ENCODE measurements at regions not wholly inside any gene's neighbourhood (a gene's known extent, or its start where the extent isn't known, plus 50 kb on each side); places are given as distances from the start of the nearest gene placed in this dataset.

DNA sequence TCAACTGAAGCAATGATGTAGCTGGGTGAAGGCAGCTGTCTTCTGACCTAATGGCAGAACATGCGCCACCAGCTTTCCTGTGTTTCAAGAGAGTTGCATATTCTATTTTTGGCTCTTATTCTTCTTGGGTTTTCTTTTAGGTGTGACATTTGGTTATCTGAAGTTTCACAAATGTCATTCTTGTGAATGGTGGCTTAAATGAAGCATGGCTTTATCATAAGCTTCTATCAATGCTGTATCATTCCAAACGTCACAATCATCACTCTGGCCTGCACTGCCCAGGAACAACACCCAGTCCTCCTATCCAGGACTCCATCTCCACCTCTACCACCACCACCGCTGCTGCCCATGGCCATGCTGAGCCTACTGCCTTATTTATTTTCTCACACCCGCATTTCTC lies 69.7 kb upstream of the WWC2 start:
- Histone ChIP-seq H3K27ac (no peak overlapping the region), H3K4me3 (ENCODE audit: low read depth, low read length) (no peak overlapping the region), H3K27me3 (replicated peaks) (no peaks in the 10 kb centered on the region), H3K36me3 (replicated peaks) (no peaks in the 10 kb centered on the region)
- TF ChIP-seq CTCF (IDR thresholded peaks at IDR 0.05; ENCODE audit: low read depth, low read length, missing control alignments) = no peak
- DNase-seq = no peak
- in situ Hi-C loops (cut with HindIII; ENCODE audit: low pct_ligation_motif_present, low sequenced_read_pairs) = no loop called here

DNA sequence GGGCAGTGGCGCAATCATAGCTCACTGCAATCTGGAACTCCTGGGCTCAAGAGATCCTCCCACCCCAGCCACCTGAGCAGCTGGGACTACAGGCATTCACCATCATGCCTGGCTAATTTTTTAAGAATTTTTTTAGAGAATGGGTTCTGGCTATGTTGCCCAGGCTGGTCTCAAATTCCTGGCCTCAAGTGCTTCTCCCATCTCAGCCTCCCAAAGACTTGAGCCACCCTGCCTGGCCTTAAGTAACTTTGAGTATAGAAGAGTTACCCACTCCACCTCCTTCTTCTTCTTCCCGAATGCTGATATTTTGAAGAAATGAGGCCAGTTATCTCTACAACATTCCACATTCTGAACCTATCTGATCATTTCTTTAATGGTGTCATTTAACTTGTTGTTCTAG lies 72.4 kb upstream of the WWC2 start:
- no peak for TF ChIP-seq CTCF (IDR thresholded peaks at IDR 0.05; ENCODE audit: low read depth, low read length, missing control alignments)
- in situ Hi-C loops (cut with HindIII; ENCODE audit: low pct_ligation_motif_present, low sequenced_read_pairs) = no loop called here
- no peaks in the 10 kb centered on the region for H3K27me3 ChIP-seq (replicated peaks)
- H3K36me3 ChIP-seq (replicated peaks) = no peaks in the 10 kb centered on the region
- no peak overlapping the region for H3K27ac ChIP-seq
- no peak overlapping the region for H3K4me3 ChIP-seq (ENCODE audit: low read depth, low read length)
- DNase-seq = no peak

- Histone ChIP-seq H3K27ac (no peak overlapping the region), H3K27me3 (replicated peaks) (no peaks in the 10 kb centered on the region), H3K4me3 (ENCODE audit: low read depth, low read length) (no peak overlapping the region), H3K36me3 (replicated peaks) (no peaks in the 10 kb centered on the region)
- no peak for DNase-seq
- TF ChIP-seq CTCF (IDR thresholded peaks at IDR 0.05; ENCODE audit: low read depth, low read length, missing control alignments) = no peak
- in situ Hi-C loops (cut with HindIII; ENCODE audit: low pct_ligation_motif_present, low sequenced_read_pairs) = no loop called here
These were observed 76.4 kb upstream of the WWC2 start for GRCh38 chr4:183022617-183023016.

DNA sequence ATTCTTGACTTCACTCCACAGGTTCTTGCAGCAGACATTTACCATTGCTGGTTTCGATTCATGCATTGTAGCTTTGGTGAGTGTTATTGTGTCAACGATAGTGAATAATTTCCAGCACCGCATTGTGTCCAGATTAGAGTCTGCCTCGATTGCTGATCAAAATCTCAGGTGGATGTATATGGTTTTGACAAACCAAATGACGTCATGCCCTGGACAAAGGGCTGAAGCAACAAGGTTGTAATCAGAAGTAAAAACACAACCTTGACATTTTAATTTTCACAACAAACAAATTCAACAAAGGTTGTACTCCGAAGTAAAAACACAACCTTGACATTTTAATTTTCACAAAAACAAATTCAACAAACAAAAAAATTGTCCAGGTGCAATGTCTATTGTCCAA lies 81.1 kb upstream of the WWC2 start:
- no peak for DNase-seq

DNA sequence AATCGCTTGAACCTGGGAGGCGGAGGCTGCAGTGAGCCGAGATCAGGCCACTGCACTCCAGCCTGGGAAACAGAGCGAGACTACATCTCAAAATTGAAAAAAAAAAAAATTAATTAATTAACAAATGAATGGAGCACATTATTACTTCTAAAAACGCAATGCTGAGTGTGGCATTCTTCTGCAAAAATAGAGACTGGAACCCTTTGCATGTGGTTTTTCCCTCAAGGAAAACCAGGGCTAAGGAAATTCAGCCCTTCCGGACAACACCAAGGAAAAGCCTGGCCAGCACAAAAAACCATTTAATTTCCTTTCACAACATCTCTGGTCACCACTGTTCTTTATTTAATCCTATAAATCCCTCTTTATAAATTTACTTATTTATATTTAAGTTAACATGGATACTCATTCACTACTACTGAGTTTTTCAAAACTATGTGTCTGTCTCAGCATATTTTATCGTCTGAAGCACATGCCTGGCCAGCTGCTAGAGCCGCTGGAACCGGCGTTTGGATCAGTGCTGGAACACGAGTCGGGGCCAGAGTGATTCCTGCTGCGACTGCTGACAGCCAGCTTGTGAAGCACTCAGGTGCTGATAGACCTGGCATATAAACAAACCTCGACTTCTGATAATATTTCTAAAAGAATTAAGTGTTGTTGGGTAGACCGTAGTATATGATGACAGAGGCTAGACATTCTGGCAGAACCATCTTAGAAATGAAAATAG lies 84.5 kb upstream of the WWC2 start:
- in situ Hi-C loops (cut with HindIII; ENCODE audit: low pct_ligation_motif_present, low sequenced_read_pairs) = no loop called here

More for the DNA sequence above, 81.1 kb upstream of the WWC2 start:
- TF ChIP-seq CTCF (IDR thresholded peaks at IDR 0.05; ENCODE audit: low read depth, low read length, missing control alignments) = no peak
- Histone ChIP-seq H3K36me3 (replicated peaks) (no peaks in the 10 kb centered on the region), H3K27me3 (replicated peaks) (no peaks in the 10 kb centered on the region), H3K27ac (no peak overlapping the region), H3K4me3 (ENCODE audit: low read depth, low read length) (no peak overlapping the region)
- in situ Hi-C loops (cut with HindIII; ENCODE audit: low pct_ligation_motif_present, low sequenced_read_pairs) = no loop called here

More for the DNA sequence above, 84.5 kb upstream of the WWC2 start:
- no peaks in the 10 kb centered on the region for H3K36me3 ChIP-seq (replicated peaks)
- no peak overlapping the region for H3K4me3 ChIP-seq (ENCODE audit: low read depth, low read length)
- no peak overlapping the region for H3K27ac ChIP-seq
- no peaks in the 10 kb centered on the region for H3K27me3 ChIP-seq (replicated peaks)
- no peak for TF ChIP-seq CTCF (IDR thresholded peaks at IDR 0.05; ENCODE audit: low read depth, low read length, missing control alignments)
- DNase-seq = no peak
